GM21423 (cell line): ENCODE measurements at regions not wholly inside any gene's neighbourhood (a gene's known extent, or its start where the extent isn't known, plus 50 kb on each side); places are given as distances from the start of the nearest gene placed in this dataset.
A peak's percentile ranks its signal among the peaks of the same experiment; 100 is the strongest.

ENCODE experiments used
- ATAC-seq: cut with Tn5 transposase; IDR thresholded peaks from one replicate; pipeline ENCODE4 v1.9.1; 2021; ENCODE audit warnings: mild to moderate bottlenecking, moderate library complexity; ENCODE audit not compliant: unreplicated experiment

GRCh38 chr11:45062115-45062514 lies 84.3 kb upstream of the PRDM11 start:
- no peak for ATAC-seq

- no peak for ATAC-seq
Measured at GRCh38 chr11:45062974-45063635, 83.3 kb upstream of the PRDM11 start.

GRCh38 chr11:45063669-45064068 lies 82.8 kb upstream of the PRDM11 start:
- ATAC-seq: no peak

- no peak for ATAC-seq
Measured at GRCh38 chr11:45067966-45068365, 78.5 kb upstream of the PRDM11 start.

- ATAC-seq: no peak
Measured at GRCh38 chr11:45071232-45071631, 75.2 kb upstream of the PRDM11 start.

GRCh38 chr11:45073685-45074141 lies 72.7 kb upstream of the PRDM11 start:
- no peak for ATAC-seq

- no peak for ATAC-seq
Measured at GRCh38 chr11:45075519-45075918, 70.9 kb upstream of the PRDM11 start.

- ATAC-seq: no peak
Measured at GRCh38 chr11:45075952-45076351, 70.5 kb upstream of the PRDM11 start.

- ATAC-seq: no peak
Measured at GRCh38 chr11:45076761-45077160, 69.7 kb upstream of the PRDM11 start.

GRCh38 chr11:45078236-45079074 lies 68.0 kb upstream of the PRDM11 start:
- no peak for ATAC-seq

GRCh38 chr11:45079075-45079444 lies 67.4 kb upstream of the PRDM11 start:
- no peak for ATAC-seq

GRCh38 chr11:45079567-45079942 lies 66.9 kb upstream of the PRDM11 start:
- no peak for ATAC-seq

GRCh38 chr11:45079943-45080719 lies 66.3 kb upstream of the PRDM11 start:
- ATAC-seq: peak; percentile 78

GRCh38 chr11:45082744-45083543 lies 63.5 kb upstream of the PRDM11 start:
- ATAC-seq: no peak

GRCh38 chr11:45083544-45084087 lies 62.8 kb upstream of the PRDM11 start:
- no peak for ATAC-seq

- no peak for ATAC-seq
Measured at GRCh38 chr11:45085646-45086501, 60.6 kb upstream of the PRDM11 start.

- ATAC-seq: no peak
Measured at GRCh38 chr11:45086526-45086925, 59.9 kb upstream of the PRDM11 start.

- ATAC-seq: no peak
Measured at GRCh38 chr11:45087086-45087899, 59.1 kb upstream of the PRDM11 start.

GRCh38 chr11:45087900-45088160 lies 58.6 kb upstream of the PRDM11 start:
- no peak for ATAC-seq
